ENCODE measurements at regions not wholly inside any gene's neighbourhood (a gene's known extent, or its start where the extent isn't known, plus 50 kb on each side); places are given as distances from the start of the nearest gene placed in this dataset.

DNA sequence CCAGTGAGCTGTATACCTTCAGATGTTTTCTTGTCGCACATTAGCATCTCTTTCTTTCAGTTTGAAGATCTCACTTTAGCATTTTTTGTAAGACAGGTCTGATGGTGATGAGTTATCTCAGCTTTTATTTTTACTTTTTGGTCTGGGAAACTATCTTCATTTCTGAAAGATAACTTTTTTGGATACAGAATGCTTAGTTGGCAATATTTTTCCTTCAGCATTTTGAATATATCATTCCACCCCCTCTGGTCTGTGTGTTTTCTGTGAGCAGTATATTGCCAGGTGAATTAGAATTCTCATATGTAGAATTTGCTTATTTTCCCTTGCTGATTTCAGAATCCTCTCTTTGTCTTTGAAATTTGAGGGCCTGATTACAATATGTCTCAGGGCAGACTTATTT is 743.3 kb downstream of the PLOD2 start:
- no peak for TF ChIP-seq EP300 (IDR thresholded peaks at IDR 0.05; ENCODE audit: borderline replicate concordance)
- TF ChIP-seq CEBPB (IDR thresholded peaks at IDR 0.05), result no peak
- TF ChIP-seq, protein P1, sequence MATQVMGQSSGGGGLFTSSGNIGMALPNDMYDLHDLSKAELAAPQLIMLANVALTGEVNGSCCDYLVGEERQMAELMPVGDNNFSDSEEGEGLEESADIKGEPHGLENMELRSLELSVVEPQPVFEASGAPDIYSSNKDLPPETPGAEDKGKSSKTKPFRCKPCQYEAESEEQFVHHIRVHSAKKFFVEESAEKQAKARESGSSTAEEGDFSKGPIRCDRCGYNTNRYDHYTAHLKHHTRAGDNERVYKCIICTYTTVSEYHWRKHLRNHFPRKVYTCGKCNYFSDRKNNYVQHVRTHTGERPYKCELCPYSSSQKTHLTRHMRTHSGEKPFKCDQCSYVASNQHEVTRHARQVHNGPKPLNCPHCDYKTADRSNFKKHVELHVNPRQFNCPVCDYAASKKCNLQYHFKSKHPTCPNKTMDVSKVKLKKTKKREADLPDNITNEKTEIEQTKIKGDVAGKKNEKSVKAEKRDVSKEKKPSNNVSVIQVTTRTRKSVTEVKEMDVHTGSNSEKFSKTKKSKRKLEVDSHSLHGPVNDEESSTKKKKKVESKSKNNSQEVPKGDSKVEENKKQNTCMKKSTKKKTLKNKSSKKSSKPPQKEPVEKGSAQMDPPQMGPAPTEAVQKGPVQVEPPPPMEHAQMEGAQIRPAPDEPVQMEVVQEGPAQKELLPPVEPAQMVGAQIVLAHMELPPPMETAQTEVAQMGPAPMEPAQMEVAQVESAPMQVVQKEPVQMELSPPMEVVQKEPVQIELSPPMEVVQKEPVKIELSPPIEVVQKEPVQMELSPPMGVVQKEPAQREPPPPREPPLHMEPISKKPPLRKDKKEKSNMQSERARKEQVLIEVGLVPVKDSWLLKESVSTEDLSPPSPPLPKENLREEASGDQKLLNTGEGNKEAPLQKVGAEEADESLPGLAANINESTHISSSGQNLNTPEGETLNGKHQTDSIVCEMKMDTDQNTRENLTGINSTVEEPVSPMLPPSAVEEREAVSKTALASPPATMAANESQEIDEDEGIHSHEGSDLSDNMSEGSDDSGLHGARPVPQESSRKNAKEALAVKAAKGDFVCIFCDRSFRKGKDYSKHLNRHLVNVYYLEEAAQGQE (IDR thresholded peaks at IDR 0.05; ENCODE audit: low read depth), result no peak
- TF ChIP-seq YY1 (IDR thresholded peaks at IDR 0.05; ENCODE audit: low read depth), result no peak
- no peak for TF ChIP-seq TAF1 (IDR thresholded peaks at IDR 0.05; ENCODE audit: low read depth)
- TF ChIP-seq EGR1 (IDR thresholded peaks at IDR 0.05), result no peak
- TF ChIP-seq, protein P2, sequence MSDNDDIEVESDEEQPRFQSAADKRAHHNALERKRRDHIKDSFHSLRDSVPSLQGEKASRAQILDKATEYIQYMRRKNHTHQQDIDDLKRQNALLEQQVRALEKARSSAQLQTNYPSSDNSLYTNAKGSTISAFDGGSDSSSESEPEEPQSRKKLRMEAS (IDR thresholded peaks at IDR 0.05), result no peak
- TF ChIP-seq, protein P3, sequence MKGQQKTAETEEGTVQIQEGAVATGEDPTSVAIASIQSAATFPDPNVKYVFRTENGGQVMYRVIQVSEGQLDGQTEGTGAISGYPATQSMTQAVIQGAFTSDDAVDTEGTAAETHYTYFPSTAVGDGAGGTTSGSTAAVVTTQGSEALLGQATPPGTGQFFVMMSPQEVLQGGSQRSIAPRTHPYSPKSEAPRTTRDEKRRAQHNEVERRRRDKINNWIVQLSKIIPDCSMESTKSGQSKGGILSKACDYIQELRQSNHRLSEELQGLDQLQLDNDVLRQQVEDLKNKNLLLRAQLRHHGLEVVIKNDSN (IDR thresholded peaks at IDR 0.05), result no peak
